Astrocyte (in vitro differentiated cells and primary cell): ENCODE measurements at regions not wholly inside any gene's neighbourhood (a gene's known extent, or its start where the extent isn't known, plus 50 kb on each side); places are given as distances from the start of the nearest gene placed in this dataset.

Experiments
- CTCF ChIP-seq: IDR thresholded peaks from 2 replicates; pipeline ENCODE4 v1.5.1; 2011; ENCODE audit warnings: low read depth, mild to moderate bottlenecking, inconsistent platforms, low read length, moderate library complexity; ENCODE audit not compliant: insufficient read depth
- EZH2 ChIP-seq: IDR thresholded peaks from 2 replicates; pipeline ENCODE4 v1.6.1; 2012; ENCODE audit warnings: mild to moderate bottlenecking, low read length, inconsistent platforms; ENCODE audit not compliant: insufficient read depth

GRCh38 chr11:116312570-116313391 lies 460.0 kb downstream of the BUD13 start:
- TF ChIP-seq CTCF, result no peak
- no peak for TF ChIP-seq EZH2
